ENCODE measurements at regions not wholly inside any gene's neighbourhood (a gene's known extent, or its start where the extent isn't known, plus 50 kb on each side); places are given as distances from the start of the nearest gene placed in this dataset.

- no peak for DNase-seq (ENCODE audit: low spot score)
Observed at GRCh38 chr5:58106754-58107410, 353.0 kb downstream of the PLK2 start.

GRCh38 chr5:58105836-58106235, 354.1 kb downstream of the PLK2 start:
- DNase-seq (ENCODE audit: low spot score), result no peak

GRCh38 chr5:58099257-58099656, 360.6 kb downstream of the PLK2 start:
- DNase-seq (ENCODE audit: low spot score), result no peak

- DNase-seq (ENCODE audit: low spot score), result no peak
Observed at GRCh38 chr5:58094031-58094430, 365.9 kb downstream of the PLK2 start.

- no peak for DNase-seq (ENCODE audit: low spot score)
Observed at GRCh38 chr5:58090704-58091103, 369.2 kb downstream of the PLK2 start.

GRCh38 chr5:58088941-58089340, 370.9 kb downstream of the PLK2 start:
- DNase-seq (ENCODE audit: low spot score), result no peak

GRCh38 chr5:58087905-58088304, 372.0 kb downstream of the PLK2 start:
- DNase-seq (ENCODE audit: low spot score), result no peak

- no peak for DNase-seq (ENCODE audit: low spot score)
Observed at GRCh38 chr5:58087123-58087522, 372.8 kb downstream of the PLK2 start.

GRCh38 chr5:58085800-58086199, 374.1 kb downstream of the PLK2 start:
- DNase-seq (ENCODE audit: low spot score), result peak; percentile 45

- DNase-seq (ENCODE audit: low spot score), result no peak
Observed at GRCh38 chr5:58081435-58081834, 378.5 kb downstream of the PLK2 start.

GRCh38 chr5:58080573-58080972, 379.3 kb downstream of the PLK2 start:
- no peak for DNase-seq (ENCODE audit: low spot score)

- DNase-seq (ENCODE audit: low spot score), result no peak
Observed at GRCh38 chr5:58077966-58078365, 381.9 kb downstream of the PLK2 start.

- DNase-seq (ENCODE audit: low spot score), result no peak
Observed at GRCh38 chr5:58077416-58077815, 382.5 kb downstream of the PLK2 start.

GRCh38 chr5:58076483-58077257, 383.2 kb downstream of the PLK2 start:
- DNase-seq (ENCODE audit: low spot score), result no peak

GRCh38 chr5:58075907-58076306, 384.0 kb downstream of the PLK2 start:
- DNase-seq (ENCODE audit: low spot score), result no peak

- DNase-seq (ENCODE audit: low spot score), result no peak
Observed at GRCh38 chr5:58074717-58075116, 385.2 kb downstream of the PLK2 start.

- peak; percentile 41 for DNase-seq (ENCODE audit: low spot score)
Observed at GRCh38 chr5:58074222-58074621, 385.7 kb downstream of the PLK2 start.

GRCh38 chr5:58073243-58073642, 386.6 kb downstream of the PLK2 start:
- DNase-seq (ENCODE audit: low spot score), result no peak

GRCh38 chr5:58072300-58072965, 387.5 kb downstream of the PLK2 start:
- DNase-seq (ENCODE audit: low spot score), result no peak

GRCh38 chr5:58071566-58071965, 388.3 kb downstream of the PLK2 start:
- no peak for DNase-seq (ENCODE audit: low spot score)

GRCh38 chr5:58069846-58070245, 390.0 kb downstream of the PLK2 start:
- peak; percentile 37 for DNase-seq (ENCODE audit: low spot score)

- DNase-seq (ENCODE audit: low spot score), result no peak
Observed at GRCh38 chr5:58069016-58069705, 390.7 kb downstream of the PLK2 start.

- no peak for DNase-seq (ENCODE audit: low spot score)
Observed at GRCh38 chr5:58066557-58066956, 393.3 kb downstream of the PLK2 start.
